ENCODE measurements at regions not wholly inside any gene's neighbourhood (a gene's known extent, or its start where the extent isn't known, plus 50 kb on each side); places are given as distances from the start of the nearest gene placed in this dataset.
A peak's percentile ranks its signal among the peaks of the same experiment; 100 is the strongest.
"Not testable (repeated sequence)": the region's sequence is repeated elsewhere in the genome, so short reads cannot be mapped to it uniquely, and the experiment has no call there.

DNA sequence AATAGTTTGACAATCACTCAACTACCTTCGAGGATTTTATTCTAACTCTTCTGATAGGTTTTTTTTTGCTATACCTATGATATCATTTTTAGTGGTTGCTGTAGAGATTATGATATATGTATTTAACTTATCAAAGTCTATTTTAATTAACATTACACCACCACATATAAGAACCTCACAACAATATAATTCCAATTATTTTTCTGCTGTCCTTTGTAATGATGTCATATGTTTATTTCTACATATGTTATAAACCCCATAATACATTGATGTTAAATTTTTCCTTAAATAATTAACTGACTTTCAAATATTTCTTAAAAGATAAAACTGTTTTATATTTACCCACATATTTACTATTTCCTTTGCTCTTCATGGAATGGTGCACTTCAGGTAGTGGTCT, 103.4 kb upstream of the KITLG start:
- WGBS (ENCODE audit: insufficient coverage) = no CpG with 5 or more reads among the region's 1 CpG
- H3K36me3 ChIP-seq (ENCODE audit: control insufficient read depth, insufficient read depth, low read length) = no peaks in the 10 kb centered on the region

GRCh38 chr12:88681271-88681670, 101.0 kb upstream of the KITLG start:
- Histone ChIP-seq H3K27me3 (ENCODE audit: control insufficient read depth, insufficient read depth, low read length) (no peaks in the 10 kb centered on the region), H3K9me3 (ENCODE audit: control insufficient read depth, insufficient read depth, low read length) (no peaks in the 10 kb centered on the region), H3K36me3 (ENCODE audit: control insufficient read depth, insufficient read depth, low read length) (no peaks in the 10 kb centered on the region), H3K4me1 (ENCODE audit: control insufficient read depth, insufficient read depth, low read length) (no peaks in the 10 kb centered on the region), H3K4me3 (ENCODE audit: low read depth, low read length) (no peak overlapping the region), H3K27ac (ENCODE audit: low read depth, low read length) (no peak overlapping the region)
- WGBS (ENCODE audit: insufficient coverage) = 100% methylated on average over 1 of the region's 1 CpG
- DNase-seq (ENCODE audit: low read depth in 4 of 6, low spot score in 6 of 6) = no peak

More for the DNA sequence above, 103.4 kb upstream of the KITLG start:
- Histone ChIP-seq H3K27ac (ENCODE audit: low read depth, low read length) (no peak overlapping the region), H3K4me1 (ENCODE audit: control insufficient read depth, insufficient read depth, low read length) (no peaks in the 10 kb centered on the region), H3K4me3 (ENCODE audit: low read depth, low read length) (no peak overlapping the region), H3K27me3 (ENCODE audit: control insufficient read depth, insufficient read depth, low read length) (no peaks in the 10 kb centered on the region), H3K9me3 (ENCODE audit: control insufficient read depth, insufficient read depth, low read length) (no peaks in the 10 kb centered on the region)
- no peak for DNase-seq (ENCODE audit: low read depth in 4 of 6, low spot score in 6 of 6)

DNA sequence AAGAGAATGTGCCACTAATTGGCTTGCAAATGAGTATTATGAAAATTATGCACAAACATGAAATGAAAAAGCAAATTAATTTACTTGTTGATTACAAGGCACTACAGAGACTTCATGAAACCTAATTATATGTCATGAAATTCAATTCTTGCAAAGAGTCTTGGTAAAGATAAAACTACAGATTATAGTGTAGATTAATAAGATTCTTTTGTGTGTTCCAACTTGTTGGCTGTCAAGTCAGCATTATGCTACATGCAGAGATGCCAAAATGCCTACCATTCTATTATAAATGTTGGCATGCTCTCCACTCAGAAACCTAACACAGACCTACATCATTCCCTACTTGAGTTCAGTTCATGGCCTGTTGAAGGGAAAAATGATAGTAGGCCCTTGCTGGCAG, 97.2 kb upstream of the KITLG start:
- no peak overlapping the region for H3K27ac ChIP-seq (ENCODE audit: low read depth, low read length)
- peak in 2 of 6 donors; percentile 21 to 27 for DNase-seq (ENCODE audit: low read depth in 4 of 6, low spot score in 6 of 6)

DNA sequence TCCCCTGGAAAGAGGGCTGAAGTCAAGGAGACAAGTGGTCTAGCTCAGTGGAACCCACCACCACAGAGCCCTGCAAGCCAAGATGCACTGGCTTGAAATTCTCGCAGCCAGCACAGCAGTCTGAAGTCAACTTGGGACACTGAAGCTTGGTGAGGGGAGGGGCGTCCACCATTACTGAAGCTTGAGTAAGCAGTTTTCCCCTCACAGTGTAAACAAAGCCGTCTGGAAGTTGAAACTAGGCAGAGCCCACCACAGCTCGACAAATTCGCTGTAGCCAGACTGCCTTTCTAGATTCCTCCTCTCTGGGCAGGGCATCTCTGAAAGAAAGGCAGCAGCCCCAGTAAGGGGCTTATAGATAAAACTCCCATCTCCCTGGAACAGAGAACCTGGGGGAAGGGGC, 87.3 kb upstream of the KITLG start:
- H3K4me3 ChIP-seq (ENCODE audit: low read depth, low read length); H3K27ac ChIP-seq (ENCODE audit: low read depth, low read length); H3K9me3 ChIP-seq (ENCODE audit: control insufficient read depth, insufficient read depth, low read length); H3K4me1 ChIP-seq (ENCODE audit: control insufficient read depth, insufficient read depth, low read length); DNase-seq (ENCODE audit: low read depth in 4 of 6, low spot score in 6 of 6); H3K36me3 ChIP-seq (ENCODE audit: control insufficient read depth, insufficient read depth, low read length); H3K27me3 ChIP-seq (ENCODE audit: control insufficient read depth, insufficient read depth, low read length): not testable (repeated sequence)
- 79% methylated on average over 4 of the region's 5 CpGs for WGBS (ENCODE audit: insufficient coverage)

More for the DNA sequence above, 97.2 kb upstream of the KITLG start:
- no peak overlapping the region for H3K4me3 ChIP-seq (ENCODE audit: low read depth, low read length)
- no peaks in the 10 kb centered on the region for H3K36me3 ChIP-seq (ENCODE audit: control insufficient read depth, insufficient read depth, low read length)
- H3K9me3 ChIP-seq (ENCODE audit: control insufficient read depth, insufficient read depth, low read length) = no peaks in the 10 kb centered on the region
- no peaks in the 10 kb centered on the region for H3K4me1 ChIP-seq (ENCODE audit: control insufficient read depth, insufficient read depth, low read length)
- no peaks in the 10 kb centered on the region for H3K27me3 ChIP-seq (ENCODE audit: control insufficient read depth, insufficient read depth, low read length)

DNA sequence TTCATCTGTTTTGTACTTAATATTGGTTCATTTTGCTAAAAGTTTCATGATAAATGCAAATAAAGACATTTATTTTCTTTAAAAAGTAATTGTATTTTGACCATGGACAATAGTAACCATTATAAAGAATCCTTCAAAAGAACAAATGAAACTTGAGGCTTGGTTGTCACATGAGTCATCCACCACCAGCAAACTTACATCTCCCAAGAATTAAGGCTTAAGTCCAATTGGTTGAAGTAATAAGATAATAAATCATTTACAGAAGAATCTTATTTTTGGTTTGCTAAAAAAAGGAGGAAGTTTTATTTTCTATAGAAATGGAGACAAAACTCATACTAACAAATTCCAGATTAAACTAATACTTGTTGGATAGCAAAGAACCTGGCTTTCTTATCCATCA, 84.8 kb upstream of the KITLG start:
- Histone ChIP-seq H3K4me3 (ENCODE audit: low read depth, low read length) (no peak overlapping the region), H3K27me3 (ENCODE audit: control insufficient read depth, insufficient read depth, low read length) (no peaks in the 10 kb centered on the region), H3K9me3 (ENCODE audit: control insufficient read depth, insufficient read depth, low read length) (no peaks in the 10 kb centered on the region), H3K36me3 (ENCODE audit: control insufficient read depth, insufficient read depth, low read length) (no peaks in the 10 kb centered on the region), H3K27ac (ENCODE audit: low read depth, low read length) (no peak overlapping the region), H3K4me1 (ENCODE audit: control insufficient read depth, insufficient read depth, low read length) (no peaks in the 10 kb centered on the region)
- DNase-seq (ENCODE audit: low read depth in 4 of 6, low spot score in 6 of 6) = no peak

- H3K4me1 ChIP-seq (ENCODE audit: control insufficient read depth, insufficient read depth, low read length) = no peaks in the 10 kb centered on the region
- H3K9me3 ChIP-seq (ENCODE audit: control insufficient read depth, insufficient read depth, low read length) = no peaks in the 10 kb centered on the region
- DNase-seq (ENCODE audit: low read depth in 4 of 6, low spot score in 6 of 6) = no peak
- WGBS (ENCODE audit: insufficient coverage) = no CpG with 5 or more reads among the region's 1 CpG
- H3K27me3 ChIP-seq (ENCODE audit: control insufficient read depth, insufficient read depth, low read length) = no peaks in the 10 kb centered on the region
- H3K27ac ChIP-seq (ENCODE audit: low read depth, low read length) = no peak overlapping the region
- H3K4me3 ChIP-seq (ENCODE audit: low read depth, low read length) = no peak overlapping the region
- no peaks in the 10 kb centered on the region for H3K36me3 ChIP-seq (ENCODE audit: control insufficient read depth, insufficient read depth, low read length)
Observed at GRCh38 chr12:88662961-88663360, 82.7 kb upstream of the KITLG start.

DNA sequence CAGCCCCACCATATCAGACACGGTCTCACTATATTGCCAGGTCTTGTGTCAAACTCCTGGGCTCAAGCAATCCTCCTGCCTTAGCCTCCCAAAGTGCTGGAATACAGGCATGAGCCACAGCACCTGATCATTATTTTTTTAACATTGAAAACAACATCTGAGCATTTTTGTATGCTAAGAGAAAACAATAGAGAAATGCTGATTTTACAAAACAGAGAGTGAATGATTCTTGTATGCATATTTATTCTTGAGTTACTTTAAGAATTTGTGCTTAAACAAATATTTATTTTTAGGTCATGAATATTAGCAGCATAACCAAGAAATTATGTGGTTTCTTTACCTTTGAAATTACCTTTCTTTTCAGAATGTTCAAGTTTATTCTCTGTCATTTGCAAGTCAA, 81.8 kb upstream of the KITLG start:
- WGBS (ENCODE audit: insufficient coverage) = no CpG with 5 or more reads among the region's 1 CpG

GRCh38 chr12:88658009-88658408, 77.7 kb upstream of the KITLG start:
- no peak for DNase-seq (ENCODE audit: low read depth in 4 of 6, low spot score in 6 of 6)

More for the DNA sequence above, 81.8 kb upstream of the KITLG start:
- H3K4me1 ChIP-seq (ENCODE audit: control insufficient read depth, insufficient read depth, low read length) = no peaks in the 10 kb centered on the region
- H3K27ac ChIP-seq (ENCODE audit: low read depth, low read length) = no peak overlapping the region
- no peaks in the 10 kb centered on the region for H3K36me3 ChIP-seq (ENCODE audit: control insufficient read depth, insufficient read depth, low read length)
- no peaks in the 10 kb centered on the region for H3K27me3 ChIP-seq (ENCODE audit: control insufficient read depth, insufficient read depth, low read length)
- no peak overlapping the region for H3K4me3 ChIP-seq (ENCODE audit: low read depth, low read length)
- no peaks in the 10 kb centered on the region for H3K9me3 ChIP-seq (ENCODE audit: control insufficient read depth, insufficient read depth, low read length)
- no peak for DNase-seq (ENCODE audit: low read depth in 4 of 6, low spot score in 6 of 6)

GRCh38 chr12:88650715-88651114, 70.4 kb upstream of the KITLG start:
- Histone ChIP-seq H3K4me1 (ENCODE audit: control insufficient read depth, insufficient read depth, low read length) (no peaks in the 10 kb centered on the region), H3K4me3 (ENCODE audit: low read depth, low read length) (no peak overlapping the region), H3K27me3 (ENCODE audit: control insufficient read depth, insufficient read depth, low read length) (no peaks in the 10 kb centered on the region), H3K36me3 (ENCODE audit: control insufficient read depth, insufficient read depth, low read length) (no peaks in the 10 kb centered on the region), H3K27ac (ENCODE audit: low read depth, low read length) (no peak overlapping the region), H3K9me3 (ENCODE audit: control insufficient read depth, insufficient read depth, low read length) (no peaks in the 10 kb centered on the region)
- no peak for DNase-seq (ENCODE audit: low read depth in 4 of 6, low spot score in 6 of 6)

More at GRCh38 chr12:88658009-88658408, 77.7 kb upstream of the KITLG start:
- no peaks in the 10 kb centered on the region for H3K4me1 ChIP-seq (ENCODE audit: control insufficient read depth, insufficient read depth, low read length)
- H3K27me3 ChIP-seq (ENCODE audit: control insufficient read depth, insufficient read depth, low read length) = no peaks in the 10 kb centered on the region
- H3K27ac ChIP-seq (ENCODE audit: low read depth, low read length) = no peak overlapping the region
- H3K36me3 ChIP-seq (ENCODE audit: control insufficient read depth, insufficient read depth, low read length) = no peaks in the 10 kb centered on the region
- no peaks in the 10 kb centered on the region for H3K9me3 ChIP-seq (ENCODE audit: control insufficient read depth, insufficient read depth, low read length)
- H3K4me3 ChIP-seq (ENCODE audit: low read depth, low read length) = no peak overlapping the region

DNA sequence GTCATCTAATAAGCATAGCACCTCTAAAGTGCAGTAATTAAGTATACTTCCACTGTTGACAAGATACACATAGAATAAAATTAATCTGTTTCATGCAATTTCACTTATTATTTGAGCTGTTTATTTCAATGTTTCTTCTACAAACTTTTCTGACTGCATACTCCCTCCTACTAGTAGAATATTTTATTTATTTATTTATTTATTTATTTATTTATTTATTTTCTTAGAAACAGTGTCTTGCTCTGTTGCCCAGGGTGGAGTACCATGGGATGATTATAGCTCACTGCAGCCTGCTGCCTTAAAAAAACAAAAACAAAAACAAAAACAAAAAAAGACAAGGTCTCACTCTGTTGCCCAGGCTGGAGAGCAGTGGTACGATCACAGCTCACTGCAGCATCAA, 68.4 kb upstream of the KITLG start:
- H3K27ac ChIP-seq (ENCODE audit: low read depth, low read length) = no peak overlapping the region
- DNase-seq (ENCODE audit: low read depth in 4 of 6, low spot score in 6 of 6) = no peak
- no peak overlapping the region for H3K4me3 ChIP-seq (ENCODE audit: low read depth, low read length)
- H3K9me3 ChIP-seq (ENCODE audit: control insufficient read depth, insufficient read depth, low read length) = no peaks in the 10 kb centered on the region
- no peaks in the 10 kb centered on the region for H3K4me1 ChIP-seq (ENCODE audit: control insufficient read depth, insufficient read depth, low read length)
- H3K27me3 ChIP-seq (ENCODE audit: control insufficient read depth, insufficient read depth, low read length) = no peaks in the 10 kb centered on the region
- no peaks in the 10 kb centered on the region for H3K36me3 ChIP-seq (ENCODE audit: control insufficient read depth, insufficient read depth, low read length)
- no CpG with 5 or more reads among the region's 1 CpG for WGBS (ENCODE audit: insufficient coverage)

DNA sequence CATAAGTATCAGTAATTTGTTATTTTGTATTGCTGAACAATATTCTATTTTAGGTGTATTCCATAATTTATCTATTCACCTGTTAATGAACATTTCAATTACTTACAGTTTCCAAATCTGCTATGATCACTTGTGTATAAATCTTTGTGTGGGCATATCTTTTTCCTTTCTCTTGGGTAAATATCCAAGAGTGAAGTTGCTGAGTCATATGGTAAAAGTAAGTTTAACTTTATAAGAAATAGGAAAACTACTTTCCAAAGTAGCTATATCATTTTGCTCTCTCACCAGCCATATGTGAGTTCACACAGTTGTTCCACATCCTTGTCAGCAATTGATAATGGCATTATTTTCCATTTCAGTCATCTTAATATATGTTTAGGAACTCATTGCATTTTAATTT, 66.6 kb upstream of the KITLG start:
- Histone ChIP-seq H3K27ac (ENCODE audit: low read depth, low read length) (no peak overlapping the region), H3K27me3 (ENCODE audit: control insufficient read depth, insufficient read depth, low read length) (no peaks in the 10 kb centered on the region), H3K36me3 (ENCODE audit: control insufficient read depth, insufficient read depth, low read length) (no peaks in the 10 kb centered on the region), H3K4me1 (ENCODE audit: control insufficient read depth, insufficient read depth, low read length) (no peaks in the 10 kb centered on the region), H3K9me3 (ENCODE audit: control insufficient read depth, insufficient read depth, low read length) (no peaks in the 10 kb centered on the region), H3K4me3 (ENCODE audit: low read depth, low read length) (no peak overlapping the region)
- no peak for DNase-seq (ENCODE audit: low read depth in 4 of 6, low spot score in 6 of 6)
